Mucosa of descending colon (tissue), 3 donors: ENCODE measurements at regions not wholly inside any gene's neighbourhood (a gene's known extent, or its start where the extent isn't known, plus 50 kb on each side); places are given as distances from the start of the nearest gene placed in this dataset.

Source experiments
- ATAC-seq: fragments of 200-7000 bp; cut with Tn5 transposase; one replicate; pipeline ENCODE4 v1.9.1; 2020; ENCODE audit warnings: mild to moderate bottlenecking, moderate library complexity
- DNase-seq, 3 donors: peaks; one replicate each; pipeline ENCODE4 v3.0.0-alpha.2; 2020
- H3K36me3 ChIP-seq: fragments of 200-600 bp; one replicate; pipeline ENCODE4 v1.8.0; 2021; ENCODE audit warnings: low read depth, mild to moderate bottlenecking
- H3K4me1 ChIP-seq: fragments of 200-600 bp; one replicate; pipeline ENCODE4 v1.8.0; 2021; ENCODE audit warnings: low read depth, mild to moderate bottlenecking
- H3K4me3 ChIP-seq: fragments of 200-600 bp; one replicate; pipeline ENCODE4 v1.8.0; 2021; ENCODE audit warnings: mild to moderate bottlenecking
- H3K9me3 ChIP-seq: fragments of 200-600 bp; one replicate; pipeline ENCODE4 v1.8.0; 2021; ENCODE audit warnings: mild to moderate bottlenecking
- CTCF ChIP-seq: fragments of 200-600 bp; IDR thresholded peaks from one replicate; pipeline ENCODE4 v1.8.0; 2022; ENCODE audit warnings: antibody characterized with exemption, mild to moderate bottlenecking
- intact Hi-C, 2 donors: fragments of 100-400 bp; cut with DNase I in 1 of 2; cut with micrococcal nuclease in 1 of 2; formaldehyde crosslinking; loops; one replicate each; pipeline versions ENCODE4 v1.11.0 to v1.11.1; 2022; cut with DNase I, micrococcal nuclease
- donor health status: DM: no; HTN: no; CAD: no; lungs with moderate emphysema.
- donor health status: DM: no; HTN: no; CAD: no.
- donor health status: DM: no; HTN: yes; CAD: no.

- ATAC-seq (no peak), DNase-seq (no peak)
- Histone ChIP-seq H3K9me3 (peaks cover 4% of the 10 kb centered on the region), H3K36me3 (no peaks in the 10 kb centered on the region), H3K4me1 (no peaks in the 10 kb centered on the region), H3K4me3 (no peak overlapping the region)
- TF ChIP-seq CTCF = no peak
- intact Hi-C loops = no loop called here
Observed at GRCh38 chr21:15370462-15370975, 305.7 kb upstream of the NRIP1 start.

GRCh38 chr21:15373941-15374340 is 309.1 kb upstream of the NRIP1 start:
- no peak overlapping the region for H3K4me3 ChIP-seq
- H3K4me1 ChIP-seq = no peaks in the 10 kb centered on the region
- TF ChIP-seq CTCF = no peak
- no peaks in the 10 kb centered on the region for H3K36me3 ChIP-seq
- DNase-seq (no peak), ATAC-seq (no peak)
- intact Hi-C loops = no loop called here
- no peaks in the 10 kb centered on the region for H3K9me3 ChIP-seq

GRCh38 chr21:15379776-15380175 is 315.0 kb upstream of the NRIP1 start:
- no peaks in the 10 kb centered on the region for H3K4me1 ChIP-seq
- no peak for DNase-seq
- no peaks in the 10 kb centered on the region for H3K9me3 ChIP-seq
- H3K36me3 ChIP-seq = no peaks in the 10 kb centered on the region
- ATAC-seq = no peak
- TF ChIP-seq CTCF = no peak
- intact Hi-C loops = no loop called here
- no peak overlapping the region for H3K4me3 ChIP-seq

- H3K9me3 ChIP-seq = no peaks in the 10 kb centered on the region
- intact Hi-C loops = no loop called here
- ATAC-seq = no peak
- no peak for TF ChIP-seq CTCF
- H3K4me1 ChIP-seq = no peaks in the 10 kb centered on the region
- H3K4me3 ChIP-seq = no peak overlapping the region
- no peaks in the 10 kb centered on the region for H3K36me3 ChIP-seq
- DNase-seq = no peak
Observed at GRCh38 chr21:15383588-15383987, 318.8 kb upstream of the NRIP1 start.

GRCh38 chr21:15390049-15390448 is 325.2 kb upstream of the NRIP1 start:
- no peak for ATAC-seq
- TF ChIP-seq CTCF = no peak
- intact Hi-C loops = no loop called here

GRCh38 chr21:15397258-15397657 is 332.5 kb upstream of the NRIP1 start:
- H3K9me3 ChIP-seq = no peaks in the 10 kb centered on the region
- intact Hi-C loops = no loop called here
- H3K36me3 ChIP-seq = no peaks in the 10 kb centered on the region
- DNase-seq (no peak), ATAC-seq (no peak)
- no peak overlapping the region for H3K4me3 ChIP-seq
- no peaks in the 10 kb centered on the region for H3K4me1 ChIP-seq
- no peak for TF ChIP-seq CTCF

More at GRCh38 chr21:15390049-15390448, 325.2 kb upstream of the NRIP1 start:
- H3K4me1 ChIP-seq = no peaks in the 10 kb centered on the region
- no peaks in the 10 kb centered on the region for H3K9me3 ChIP-seq
- no peaks in the 10 kb centered on the region for H3K36me3 ChIP-seq
- DNase-seq = no peak
- H3K4me3 ChIP-seq = no peak overlapping the region
